GM12891 (cell line): ENCODE measurements at regions not wholly inside any gene's neighbourhood (a gene's known extent, or its start where the extent isn't known, plus 50 kb on each side); places are given as distances from the start of the nearest gene placed in this dataset.
"Not testable (repeated sequence)": the region's sequence is repeated elsewhere in the genome, so short reads cannot be mapped to it uniquely, and the experiment has no call there.

ENCODE experiments used
- DNase-seq: peaks from one replicate; pipeline ENCODE4 v3.0.0; 2011; ENCODE audit warnings: low spot score; ENCODE audit not compliant: insufficient read length
- FAIRE-seq: peaks from 2 replicates; lab custom pipeline; 2011; peaks lifted over from hg19 to GRCh38; lab: Jason Lieb, UNC
- PAX5 ChIP-seq: IDR thresholded peaks from 2 replicates; pipeline ENCODE4 v1.6.1; 2011; ENCODE audit warnings: low read length, moderate library complexity, mild to moderate bottlenecking; ENCODE audit not compliant: insufficient read depth, severe bottlenecking
- POLR2A ChIP-seq: IDR thresholded peaks from 2 replicates; pipeline ENCODE4 v1.6.1; 2011; ENCODE audit warnings: low read depth, low read length, control low read depth
- POLR2AphosphoS5 ChIP-seq: IDR thresholded peaks from 2 replicates; pipeline ENCODE4 v1.6.1; 2011; ENCODE audit warnings: low read depth, low read length, control low read depth
- POU2F2 ChIP-seq: IDR thresholded peaks from 2 replicates; pipeline ENCODE4 v1.6.1; 2011; ENCODE audit warnings: low read depth, mild to moderate bottlenecking, control low read depth, low read length, moderate library complexity
- SPI1 ChIP-seq: IDR thresholded peaks from 2 replicates; pipeline ENCODE4 v1.6.1; 2011; ENCODE audit warnings: low read depth, low read length, control low read depth
- TAF1 ChIP-seq: IDR thresholded peaks from 2 replicates; pipeline ENCODE4 v1.6.1; 2011; ENCODE audit warnings: low read depth, low read length, control low read depth

- no peak for TF ChIP-seq SPI1
- TF ChIP-seq POLR2A = no peak
- TF ChIP-seq TAF1 = no peak
- no peak for TF ChIP-seq POLR2AphosphoS5
- FAIRE-seq (no peak), DNase-seq (no peak)
Observed at GRCh38 chr5:112511920-112512319, 92.8 kb upstream of the EPB41L4A start.

DNA sequence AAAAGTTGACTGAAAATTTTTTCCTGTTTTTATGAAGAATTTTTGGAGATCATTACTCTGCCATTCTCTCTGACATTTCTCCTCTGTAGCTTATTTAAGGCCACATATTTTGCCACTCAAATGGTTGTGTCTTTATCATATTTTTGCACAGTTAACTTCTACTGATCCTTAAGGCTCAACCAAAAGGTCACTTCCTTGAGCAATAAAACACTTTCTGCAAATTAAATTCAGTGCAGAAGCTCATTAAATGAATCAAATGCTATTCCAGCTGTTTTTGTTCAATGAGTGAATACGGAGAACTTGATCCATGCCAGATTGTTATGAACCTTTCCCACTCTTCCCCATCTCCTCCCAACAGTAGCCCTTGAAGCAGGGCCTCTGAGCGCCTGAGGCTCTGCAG is 93.8 kb upstream of the EPB41L4A start:
- FAIRE-seq (no peak), DNase-seq (no peak)
- TF ChIP-seq POU2F2 (no peak), POLR2AphosphoS5 (no peak), SPI1 (no peak), POLR2A (no peak), PAX5 (no peak), TAF1 (no peak)

- DNase-seq (no peak), FAIRE-seq (no peak)
- TF ChIP-seq TAF1 = no peak
Observed at GRCh38 chr5:112514111-112514510, 95.0 kb upstream of the EPB41L4A start.

DNA sequence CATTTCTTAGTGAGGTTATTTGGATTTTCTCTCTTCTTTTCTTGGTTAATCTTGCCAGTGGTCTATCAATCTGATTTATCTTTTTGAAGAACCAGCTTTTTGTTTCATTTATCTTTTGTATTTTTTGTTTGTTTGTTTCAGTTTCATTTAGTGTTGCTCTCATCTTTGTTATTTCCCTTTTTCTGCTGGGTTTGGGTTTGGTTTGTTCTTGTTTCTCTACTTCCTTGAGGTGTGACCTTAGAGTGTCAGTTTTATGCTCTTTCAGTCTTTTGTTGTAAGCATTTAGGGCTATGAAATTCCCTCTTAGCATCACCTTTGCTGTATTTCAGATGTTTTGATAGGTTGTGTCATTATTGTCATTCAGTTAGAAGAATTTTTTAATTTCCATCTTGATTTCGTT is 101.4 kb upstream of the EPB41L4A start:
- FAIRE-seq, DNase-seq: not testable (repeated sequence)

DNA sequence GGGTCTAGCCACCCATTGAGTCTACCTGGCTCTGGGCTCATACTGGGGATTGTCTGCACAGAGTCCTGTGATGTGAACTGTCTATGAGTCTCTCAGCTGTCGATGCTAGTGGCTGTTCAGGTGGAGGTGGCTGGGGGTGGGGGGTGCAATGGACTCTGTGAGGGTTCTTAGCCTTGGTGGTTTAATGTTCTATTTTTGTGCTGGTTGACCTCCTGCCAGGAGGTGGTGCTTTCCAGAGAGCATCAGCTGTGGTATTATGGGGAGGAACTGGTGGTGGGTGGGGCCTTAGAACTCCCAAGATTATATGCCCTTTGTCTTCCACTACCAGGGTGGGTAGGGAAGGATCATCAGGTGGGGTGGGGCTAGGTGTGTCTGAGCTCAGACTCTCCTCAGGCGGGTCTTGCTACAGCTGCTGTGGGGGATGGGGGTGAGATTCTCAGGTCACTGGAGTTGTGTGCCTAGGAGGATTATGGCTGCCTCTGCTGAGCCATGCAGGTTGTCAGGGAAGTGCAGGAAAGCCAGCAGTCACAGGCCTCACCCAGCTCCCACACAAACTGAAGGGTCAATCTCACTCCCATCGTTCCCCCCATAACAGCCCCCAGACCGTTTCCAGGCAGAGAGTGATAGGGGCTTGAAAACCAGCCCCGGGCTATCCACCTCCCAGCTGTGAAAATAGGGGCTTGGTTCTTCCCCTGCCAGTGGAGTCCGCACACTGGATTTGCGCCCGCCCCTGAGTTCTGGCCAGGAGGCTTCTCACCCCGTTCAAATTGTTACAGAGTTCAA is 104.0 kb upstream of the EPB41L4A start:
- FAIRE-seq = peak; percentile 95
- DNase-seq = not testable (repeated sequence)

DNA sequence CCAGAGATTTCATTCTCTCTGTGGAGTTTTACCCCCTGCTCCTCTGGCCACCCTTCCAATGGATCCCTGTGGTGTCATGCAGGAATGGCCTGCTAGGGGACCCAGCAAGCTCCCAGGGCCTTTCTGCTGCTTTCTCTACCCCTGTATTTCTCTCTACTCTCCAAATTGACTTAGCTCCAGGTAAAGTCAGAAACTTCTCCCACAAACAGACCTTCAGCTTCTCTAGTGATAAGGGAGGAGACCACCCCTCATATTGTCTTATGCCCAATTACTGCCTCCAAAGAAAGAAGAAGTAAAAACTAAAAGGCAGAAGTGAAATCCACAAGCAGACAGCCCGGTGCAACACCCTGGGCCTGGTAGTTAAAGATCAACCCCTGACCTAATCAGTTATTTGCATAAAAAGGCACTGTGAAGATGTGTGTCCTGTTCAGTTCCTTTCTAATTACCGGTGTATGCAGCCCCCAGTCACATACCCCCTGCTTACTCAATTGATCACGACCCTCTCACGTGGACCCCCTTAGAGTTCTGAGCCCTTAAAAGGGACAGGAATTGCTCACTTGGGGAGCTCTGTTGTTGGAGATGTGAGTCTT is 104.7 kb upstream of the EPB41L4A start:
- DNase-seq = not testable (repeated sequence)
- peak; percentile 95 for TF ChIP-seq POU2F2
- peak; percentile 89 for TF ChIP-seq SPI1
- FAIRE-seq = peak; percentile 72

DNA sequence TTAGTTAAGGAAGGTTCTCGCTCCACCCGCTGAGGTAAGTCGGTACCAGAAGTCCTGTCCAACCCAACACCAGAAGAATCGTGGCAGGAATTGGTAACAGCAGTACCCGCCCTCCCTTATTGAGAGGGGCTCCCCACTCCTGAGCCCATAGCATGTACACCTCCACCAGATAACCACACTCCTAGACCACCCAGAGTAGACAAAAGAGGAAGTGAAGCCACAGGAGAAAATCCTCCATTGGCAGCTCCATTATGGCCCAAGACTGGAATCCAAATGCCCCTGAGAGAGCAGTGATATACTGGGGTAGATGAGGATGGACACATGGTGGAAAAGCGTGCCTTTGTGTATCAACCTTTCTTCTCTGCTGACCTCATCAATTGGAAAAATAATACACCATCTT is 106.1 kb upstream of the EPB41L4A start:
- TF ChIP-seq PAX5 (no peak), POLR2A (no peak), TAF1 (no peak), POU2F2 (no peak), SPI1 (peak; percentile 89), POLR2AphosphoS5 (no peak)
- DNase-seq = no peak
- FAIRE-seq = peak; percentile 64

DNA sequence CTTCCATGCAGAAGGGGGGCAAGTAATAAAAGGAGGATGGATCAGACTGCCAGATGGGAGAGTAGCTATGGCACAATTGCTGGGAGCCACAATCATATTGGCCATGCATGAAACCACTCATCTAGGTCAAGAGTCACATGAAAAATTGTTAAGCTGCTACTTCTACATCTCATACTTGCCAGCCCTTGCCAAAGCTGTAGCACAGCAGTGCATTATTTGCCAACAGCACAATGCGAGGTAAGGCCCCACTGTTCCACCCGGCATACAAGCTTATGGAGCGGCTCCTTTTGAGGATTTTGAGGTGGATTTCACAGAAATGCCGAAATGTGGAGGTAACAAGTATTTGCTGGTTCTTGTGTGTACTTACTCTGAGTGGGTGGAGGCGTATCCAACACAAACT is 109.9 kb upstream of the EPB41L4A start:
- DNase-seq = no peak
- FAIRE-seq = no peak
- no peak for TF ChIP-seq SPI1
- TF ChIP-seq POLR2A = no peak
- no peak for TF ChIP-seq TAF1
- TF ChIP-seq POU2F2 = no peak
- no peak for TF ChIP-seq PAX5
- no peak for TF ChIP-seq POLR2AphosphoS5

DNA sequence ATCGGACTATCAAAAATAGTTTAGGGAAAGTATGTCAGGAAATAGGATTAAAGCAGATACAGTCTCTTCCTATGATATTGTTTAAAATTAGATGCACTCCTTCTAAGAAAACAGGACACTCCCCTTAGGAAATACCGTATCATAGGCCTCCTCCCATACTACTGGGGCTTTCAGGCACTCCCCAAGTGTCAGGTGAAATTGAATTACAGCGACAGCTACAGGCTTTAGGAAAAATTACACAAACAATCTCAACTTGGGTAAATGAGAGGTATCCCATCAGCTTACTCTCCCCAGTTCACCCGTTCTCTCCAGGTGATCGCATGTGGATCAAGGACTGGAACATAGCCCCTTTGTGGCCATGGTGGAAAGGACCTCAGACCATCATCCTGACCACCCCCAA is 110.4 kb upstream of the EPB41L4A start:
- peak; percentile 16 for FAIRE-seq
- DNase-seq = no peak
- TF ChIP-seq TAF1 (no peak), SPI1 (no peak), POU2F2 (no peak), POLR2AphosphoS5 (no peak), PAX5 (no peak), POLR2A (no peak)

- no peak for DNase-seq
- FAIRE-seq = no peak
- no peak for TF ChIP-seq SPI1
- no peak for TF ChIP-seq TAF1
- TF ChIP-seq POLR2A = no peak
Observed at GRCh38 chr5:112532654-112533360, 113.7 kb upstream of the EPB41L4A start.

DNA sequence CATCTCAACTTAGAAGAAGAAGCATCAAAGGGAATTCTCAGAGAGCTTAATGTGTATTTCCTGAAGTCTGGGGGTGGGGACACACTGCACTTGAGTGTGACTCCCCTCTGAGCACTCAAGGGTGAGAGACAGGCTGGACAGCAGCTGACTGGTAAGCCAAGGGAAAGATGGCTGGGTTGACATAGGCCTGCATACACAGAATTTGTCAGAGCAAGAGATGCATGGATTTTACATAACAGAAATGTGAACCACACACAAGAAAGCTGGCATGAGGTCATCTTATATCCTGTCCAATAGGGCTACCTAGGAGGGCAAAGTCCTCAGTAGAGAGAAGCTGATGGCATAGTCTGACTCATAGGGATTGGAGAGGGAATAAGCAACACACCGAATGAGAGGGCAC is 114.3 kb upstream of the EPB41L4A start:
- TF ChIP-seq POLR2AphosphoS5 (no peak), POLR2A (no peak), SPI1 (no peak), POU2F2 (no peak), TAF1 (no peak), PAX5 (no peak)
- DNase-seq (no peak), FAIRE-seq (peak; percentile 87)
